NCI-H2196 (cell line): ENCODE measurements at regions not wholly inside any gene's neighbourhood (a gene's known extent, or its start where the extent isn't known, plus 50 kb on each side); places are given as distances from the start of the nearest gene placed in this dataset.
"Not testable (repeated sequence)": the region's sequence is repeated elsewhere in the genome, so short reads cannot be mapped to it uniquely, and the experiment has no call there.

Experiments
- DNase-seq: peaks from one replicate; lab custom pipeline; 2025; ENCODE audit not compliant: unreplicated experiment; lab: John Stamatoyannopoulos, UW

DNA sequence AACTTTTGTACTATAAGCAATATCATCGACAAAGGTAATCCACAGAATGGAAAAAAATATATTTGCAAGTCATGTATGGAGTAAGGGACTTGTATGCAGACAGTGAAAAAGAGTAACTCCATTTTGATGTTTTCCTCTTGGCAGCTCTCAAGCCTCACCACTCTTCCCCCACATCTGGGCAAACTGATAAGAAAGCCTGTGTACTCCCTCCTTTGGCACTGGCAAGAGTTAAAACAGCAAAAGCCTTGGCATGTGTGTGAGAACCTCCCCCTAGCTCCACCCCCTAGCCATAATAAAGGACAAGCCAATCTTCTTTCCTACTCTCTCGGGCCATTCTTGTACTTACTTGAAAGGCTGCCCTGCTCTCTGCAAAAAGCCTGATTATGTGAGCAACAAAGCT is 335.2 kb downstream of the LRATD1 start:
- DNase-seq = no peak

GRCh38 chr2:14975381-14975780 is 342.9 kb downstream of the LRATD1 start:
- no peak for DNase-seq

DNA sequence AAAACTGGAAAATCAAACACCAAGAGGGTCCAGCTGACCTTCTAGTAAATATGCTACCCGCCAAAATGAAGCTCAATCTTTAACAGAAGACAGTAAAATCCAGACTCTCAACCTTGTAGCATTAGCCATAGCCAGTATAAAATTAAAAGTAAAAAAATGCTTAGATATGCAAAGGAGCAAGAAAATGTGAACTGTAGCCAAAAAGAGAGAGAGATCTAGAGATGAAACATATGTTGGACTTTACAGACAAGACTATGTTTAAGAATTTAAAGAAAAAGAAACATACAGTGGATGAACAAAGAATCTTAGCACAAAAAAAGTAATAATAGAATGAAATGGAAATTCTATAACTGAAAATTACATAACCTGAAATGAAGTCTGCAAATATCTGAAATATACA is 344.5 kb downstream of the LRATD1 start:
- DNase-seq = no peak

- DNase-seq = no peak
Measured at GRCh38 chr2:14978845-14979244, 346.3 kb downstream of the LRATD1 start.

DNA sequence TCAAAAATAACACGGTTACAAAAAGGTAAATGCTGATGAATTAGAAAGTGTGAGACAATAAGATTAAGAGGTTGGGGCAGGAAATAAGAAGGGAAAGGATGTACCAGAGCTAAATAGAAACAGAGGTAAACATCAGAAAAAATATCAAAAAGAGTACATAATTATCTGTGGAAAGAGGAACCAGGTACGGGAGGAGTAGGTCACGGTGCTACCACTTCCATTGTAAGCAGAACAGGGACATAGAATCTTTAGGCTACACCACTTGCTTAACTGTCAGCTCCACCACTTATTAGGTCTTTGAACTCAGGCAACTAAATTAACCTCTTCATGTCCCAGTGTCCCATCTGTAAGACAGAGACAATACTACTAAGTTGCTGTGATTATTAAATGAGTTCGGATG is 350.3 kb downstream of the LRATD1 start:
- DNase-seq = no peak

DNA sequence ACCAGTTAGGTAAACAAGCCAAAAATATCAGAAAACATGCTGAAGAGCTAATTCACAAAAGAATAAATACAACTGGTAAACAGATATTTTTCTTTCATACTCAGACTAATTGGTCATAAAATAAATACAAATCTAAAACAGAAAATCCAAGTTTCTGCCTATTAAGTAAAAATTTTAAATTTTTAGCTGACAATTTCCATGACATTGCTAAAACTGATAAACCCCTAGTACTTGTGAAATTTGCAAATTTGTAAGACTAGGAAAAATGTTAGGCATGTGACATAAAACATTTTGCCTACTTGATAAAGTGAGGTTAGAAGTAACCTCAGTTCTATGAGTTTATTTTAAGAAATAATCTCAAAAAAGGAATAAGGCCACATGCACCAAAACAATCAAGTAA is 356.1 kb downstream of the LRATD1 start:
- DNase-seq = no peak

GRCh38 chr2:14991723-14992122 is 359.2 kb downstream of the LRATD1 start:
- no peak for DNase-seq

- DNase-seq = no peak
Measured at GRCh38 chr2:14994721-14995120, 362.2 kb downstream of the LRATD1 start.

DNA sequence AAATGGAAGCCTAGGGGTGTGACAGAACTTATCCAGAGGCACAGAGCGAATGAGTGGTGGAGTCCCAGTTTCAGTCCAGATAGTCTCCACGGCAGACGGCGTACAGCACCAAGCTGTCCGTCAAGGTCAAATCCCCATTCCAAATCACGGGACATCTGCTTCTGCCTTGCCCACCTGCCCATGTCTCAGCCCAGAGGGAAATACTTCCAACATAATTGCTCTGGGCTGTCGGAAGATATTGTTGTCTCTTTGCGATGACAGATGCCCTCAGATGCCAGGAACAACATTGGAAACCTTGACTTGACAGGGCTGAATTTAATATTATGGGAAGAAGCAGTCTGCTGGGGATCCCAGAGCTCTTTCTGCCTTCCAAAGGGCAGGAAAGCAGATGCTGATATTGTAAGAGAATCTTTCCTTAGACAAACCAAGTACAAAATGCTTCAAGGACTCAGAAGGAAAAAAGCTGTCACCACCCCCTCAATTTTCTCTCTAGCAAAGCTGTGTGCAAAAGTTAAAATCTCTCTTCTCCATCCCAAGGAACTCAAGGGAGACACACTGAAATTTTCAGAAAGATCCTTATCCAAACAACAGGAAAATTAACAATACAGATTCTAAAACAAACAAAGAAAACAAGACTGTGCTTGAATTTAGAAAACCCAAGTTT is 364.0 kb downstream of the LRATD1 start:
- no peak for DNase-seq

DNA sequence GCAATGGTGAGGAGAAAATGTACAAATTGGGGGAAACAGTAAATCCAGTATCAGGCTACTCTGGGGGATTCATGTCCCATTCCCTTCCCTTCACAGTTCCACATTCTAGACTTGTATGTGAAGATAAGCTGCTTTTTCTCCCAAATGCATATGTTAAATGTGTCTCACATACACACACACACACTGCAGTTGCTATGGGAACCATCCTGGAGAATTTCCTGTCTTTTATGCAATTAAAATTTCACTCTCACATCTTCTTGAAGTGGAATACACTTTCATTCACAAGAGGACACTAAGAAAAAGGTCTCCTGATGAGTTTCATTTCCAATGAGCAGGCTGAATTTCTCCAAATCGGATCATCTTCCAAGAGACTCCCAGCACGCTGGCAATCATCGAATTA is 366.0 kb downstream of the LRATD1 start:
- DNase-seq = no peak

DNA sequence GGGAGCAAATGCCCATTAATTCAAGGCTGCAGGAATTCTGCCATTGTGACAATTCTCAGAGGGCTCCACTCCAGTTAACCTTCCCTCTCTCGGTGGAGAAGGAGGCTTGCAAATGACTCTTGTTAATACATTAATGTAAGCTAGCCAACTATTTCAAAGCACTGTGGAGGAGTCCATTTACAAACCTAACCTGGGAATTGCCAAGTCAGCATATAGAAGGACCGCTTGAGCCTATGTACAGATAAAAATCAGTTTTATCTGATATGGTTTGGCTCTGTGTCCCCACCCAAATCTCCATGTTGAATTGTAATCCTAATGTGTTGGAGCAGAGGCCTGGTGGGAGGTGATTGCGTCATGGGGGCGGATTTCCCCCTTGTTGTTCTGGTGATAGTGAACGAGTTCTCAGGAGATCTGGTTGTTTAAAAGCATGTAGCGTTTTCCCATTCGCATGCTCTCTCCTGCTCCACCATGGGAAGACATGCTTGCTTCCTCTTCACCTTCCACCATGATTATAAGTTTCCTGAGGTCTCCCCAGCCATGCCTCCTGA is 366.7 kb downstream of the LRATD1 start:
- DNase-seq = no peak

DNA sequence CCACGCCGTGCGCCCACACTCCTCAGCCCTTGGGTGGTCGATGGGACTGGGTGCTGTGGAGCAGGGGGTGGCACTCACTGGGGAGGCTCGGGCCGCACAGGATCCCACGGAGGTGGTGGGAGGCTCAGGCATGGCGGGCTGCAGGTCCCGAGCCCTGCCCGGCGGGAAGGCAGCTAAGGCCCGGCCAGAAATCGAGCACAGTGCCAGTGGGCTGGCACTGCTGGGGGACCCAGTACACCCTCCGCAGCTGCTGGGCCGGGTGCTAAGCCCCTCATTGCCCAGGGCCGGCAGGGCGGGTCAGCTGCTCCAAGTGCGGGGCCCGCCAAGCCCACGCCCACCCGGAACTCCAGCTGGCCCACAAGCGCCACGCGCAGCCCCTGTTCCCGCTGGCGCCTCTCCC is 370.0 kb downstream of the LRATD1 start:
- DNase-seq = not testable (repeated sequence)

- no peak for DNase-seq
Measured at GRCh38 chr2:15006667-15007066, 374.1 kb downstream of the LRATD1 start.

DNA sequence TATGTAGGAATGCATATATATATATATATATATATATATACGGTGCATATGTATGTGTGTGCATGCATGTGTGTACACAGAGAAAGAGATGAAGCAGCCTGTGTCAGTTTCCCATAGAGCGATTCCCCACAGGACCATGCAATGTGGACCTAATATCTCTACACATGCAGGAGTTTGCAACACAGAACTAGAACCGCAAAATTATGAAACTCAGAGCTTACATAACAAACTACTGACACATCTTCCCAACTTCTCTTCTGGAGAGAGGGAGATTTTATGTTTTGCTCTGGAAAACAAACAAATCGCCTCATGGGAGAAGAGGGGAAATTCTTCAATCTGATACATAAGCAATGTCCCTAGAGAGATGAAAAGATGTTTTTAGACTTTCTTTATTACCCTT is 377.2 kb downstream of the LRATD1 start:
- no peak for DNase-seq

DNA sequence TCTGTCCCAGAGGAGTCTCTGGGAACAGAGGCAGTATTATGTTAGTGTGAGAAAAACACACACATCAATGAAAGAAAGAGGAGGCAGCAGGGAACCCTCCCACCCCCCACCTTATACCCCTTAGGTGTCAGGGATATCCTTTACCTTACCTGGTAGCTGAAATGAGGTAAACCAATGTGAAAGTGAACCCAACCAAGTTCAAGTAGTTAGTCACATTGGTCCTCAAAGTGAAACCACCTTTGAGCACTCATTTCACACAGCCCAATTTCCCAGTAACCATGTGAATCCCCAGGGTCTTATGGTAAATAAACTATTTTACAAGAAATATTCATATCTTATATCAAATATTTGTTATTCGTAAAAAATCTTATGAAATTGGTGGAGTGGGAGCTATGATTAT is 377.8 kb downstream of the LRATD1 start:
- no peak for DNase-seq

GRCh38 chr2:15018814-15019213 is 386.3 kb downstream of the LRATD1 start:
- no peak for DNase-seq

- no peak for DNase-seq
Measured at GRCh38 chr2:15023221-15023620, 390.7 kb downstream of the LRATD1 start.

- no peak for DNase-seq
Measured at GRCh38 chr2:15028406-15028805, 395.9 kb downstream of the LRATD1 start.

GRCh38 chr2:15031745-15032240 is 399.3 kb downstream of the LRATD1 start:
- DNase-seq = no peak

DNA sequence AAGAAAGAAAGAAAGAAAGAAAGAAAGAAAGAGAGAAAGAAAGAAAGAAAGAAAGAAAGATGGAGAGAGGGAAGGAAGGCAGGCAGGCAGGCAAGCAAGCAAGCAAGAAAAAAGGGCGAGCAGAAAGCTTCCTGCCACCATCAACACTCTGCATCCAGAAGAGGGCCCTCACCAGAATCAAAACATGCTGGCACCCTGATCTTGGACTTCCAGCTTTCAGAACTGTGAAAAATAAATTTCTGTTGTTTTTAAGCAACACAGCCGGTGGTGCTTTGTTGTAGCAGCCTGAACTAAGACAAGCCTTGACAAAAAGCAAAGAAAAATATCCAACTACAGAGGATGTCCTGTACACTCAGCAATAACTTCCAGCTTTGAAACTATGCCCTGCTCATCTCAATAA is 401.7 kb downstream of the LRATD1 start:
- DNase-seq = no peak

- no peak for DNase-seq
Measured at GRCh38 chr2:15034860-15035259, 402.3 kb downstream of the LRATD1 start.

GRCh38 chr2:15038366-15039364 is 406.1 kb downstream of the LRATD1 start:
- DNase-seq = no peak
